HCT116 (cell line): ENCODE measurements at regions not wholly inside any gene's neighbourhood (a gene's known extent, or its start where the extent isn't known, plus 50 kb on each side); places are given as distances from the start of the nearest gene placed in this dataset.

Experiments used
- ATAC-seq: fragments of 200-7000 bp; cut with Tn5 transposase; 2 replicates; pipeline ENCODE4 v1.9.1; 2020; ENCODE audit warnings: mild to moderate bottlenecking, moderate library complexity
- BruUV-seq: library from RNA; stranded (reverse); fragments of 400-500 nt; replicated peaks from 2 replicates; lab custom pipeline; 2021; lab: Mats Ljungman, UMichigan
- CTCF ChIA-PET: fragments of 300-600 bp; sonication (Branson Sonifier 250); formaldehyde crosslinking; loops from one replicate; lab custom pipeline; 2021; ENCODE audit warnings: antibody characterized with exemption; lab: Charles Lee
- POLR2A ChIA-PET: fragments of 300-600, 350-600 bp; sonication (Branson Sonifier 250); formaldehyde crosslinking; loops from one replicate; lab custom pipeline; 2021; ENCODE audit warnings: antibody characterized with exemption; lab: Charles Lee
- RAD21 ChIA-PET, 2 experiments: fragments of 300-600 bp; sonication (Branson Sonifier 250); formaldehyde crosslinking; loops; one replicate each; lab custom pipeline; 2023; ENCODE audit warnings: low total read pairs in 2 of 2; ENCODE audit not compliant: uncharacterized antibody in 2 of 2, unreplicated experiment in 2 of 2, low non-redundant PET in 1 of 2; lab: Charles Lee
- DNase-seq: peaks from one replicate; pipeline ENCODE4 v3.0.0-alpha.2; 2010; ENCODE audit warnings: low read depth, low spot score
- H2AFZ ChIP-seq: fragments of 200-600 bp; shearing (Covaris generic), sonication (generic); 2 replicates; pipeline ENCODE4 v1.6.1; 2017; ENCODE audit warnings: low read depth, mixed run types, mixed read lengths, antibody characterized with exemption, low read length; ENCODE audit not compliant: poor library complexity, severe bottlenecking
- H3K27ac ChIP-seq: 2 replicates; pipeline ENCODE4 v1.5.1; 2012; ENCODE audit warnings: low read depth, low read length
- H3K27me3 ChIP-seq: fragments of 200-600 bp; sonication (generic); 2 replicates; pipeline ENCODE4 v1.6.1; 2016; ENCODE audit warnings: mixed run types, low read length, mixed read lengths; ENCODE audit not compliant: insufficient read depth
- H3K36me3 ChIP-seq, 2 experiments: fragments of 200-500 bp in 1 of 2; fragments of 200-600 bp in 1 of 2; sonication (Bioruptor generic) in 1 of 2; sonication (generic) in 1 of 2; 2 replicates each; pipeline versions ENCODE4 v1.5.1 to v1.6.1; 2014 to 2016; ENCODE audit warnings: low read length in 2 of 2, inconsistent platforms in 1 of 2, mixed read lengths in 1 of 2, mixed run types in 1 of 2; ENCODE audit not compliant: insufficient read depth in 2 of 2, control insufficient read depth in 1 of 2
- H3K4me1 ChIP-seq, 2 experiments: fragments of 200-600 bp in 1 of 2; sonication (generic) in 1 of 2; 2 replicates each; pipeline versions ENCODE4 v1.5.1 to v1.6.1; 2012 to 2017; ENCODE audit warnings: low read length in 2 of 2, inconsistent platforms in 1 of 2, mild to moderate bottlenecking in 1 of 2, mixed read lengths in 1 of 2, mixed run types in 1 of 2, moderate library complexity in 1 of 2; ENCODE audit not compliant: insufficient read depth in 2 of 2, control insufficient read depth in 1 of 2
- H3K4me2 ChIP-seq: fragments of 200-600 bp; sonication (generic); 2 replicates; pipeline ENCODE4 v1.6.1; 2017; ENCODE audit warnings: mixed run types, low read length, mixed read lengths
- H3K4me3 ChIP-seq, 2 experiments: fragments of 200-600 bp in 1 of 2; sonication (generic) in 1 of 2; replicated peaks in 1 of 2; 2 replicates each; pipeline ENCODE4 v1.5.1; 2011 to 2016; ENCODE audit warnings: low read length in 2 of 2, control low read depth in 1 of 2, low read depth in 1 of 2, mild to moderate bottlenecking in 1 of 2, mixed read lengths in 1 of 2, mixed run types in 1 of 2
- H3K79me2 ChIP-seq: fragments of 200-600 bp; sonication (generic); 2 replicates; pipeline ENCODE4 v1.6.1; 2017; ENCODE audit warnings: mild to moderate bottlenecking, mixed run types, low read length, moderate library complexity, mixed read lengths; ENCODE audit not compliant: insufficient read depth
- H3K9ac ChIP-seq: fragments of 200-600 bp; sonication (generic); 2 replicates; pipeline ENCODE4 v1.6.1; 2016; ENCODE audit warnings: low read length, mixed read lengths
- H3K9me2 ChIP-seq: fragments of 200-600 bp; sonication (generic), shearing (Covaris generic); 2 replicates; pipeline ENCODE4 v1.6.1; 2017; ENCODE audit warnings: mixed run types, mild to moderate bottlenecking, moderate library complexity; ENCODE audit not compliant: insufficient read depth
- H3K9me3 ChIP-seq, 2 experiments: fragments of 200-500 bp in 1 of 2; fragments of 200-600 bp in 1 of 2; sonication (Bioruptor generic) in 1 of 2; sonication (generic) in 1 of 2; 2 replicates each; pipeline ENCODE4 v1.6.1; 2014 to 2017; ENCODE audit warnings: low read length in 2 of 2, mixed read lengths in 2 of 2, inconsistent platforms in 1 of 2, low read depth in 1 of 2, mild to moderate bottlenecking in 1 of 2, mixed run types in 1 of 2, moderate library complexity in 1 of 2; ENCODE audit not compliant: control insufficient read depth in 1 of 2, insufficient read depth in 1 of 2
- H4K20me1 ChIP-seq: fragments of 200-600 bp; sonication (generic), shearing (Covaris generic); 2 replicates; pipeline ENCODE4 v1.6.1; 2017; ENCODE audit warnings: mixed run types, mild to moderate bottlenecking, moderate library complexity; ENCODE audit not compliant: insufficient read depth
- CBX3 ChIP-seq: IDR thresholded peaks from 2 replicates; pipeline ENCODE4 v1.6.1; 2012; ENCODE audit warnings: low read depth
- FOSL1 ChIP-seq: IDR thresholded peaks from 2 replicates; pipeline ENCODE4 v1.6.1; 2012; ENCODE audit warnings: low read depth
- JUND ChIP-seq: IDR thresholded peaks from 2 replicates; pipeline ENCODE4 v1.6.1; 2012
- SIN3A ChIP-seq: IDR thresholded peaks from 2 replicates; pipeline ENCODE4 v1.6.1; 2012; ENCODE audit warnings: low read depth
- SRF ChIP-seq: IDR thresholded peaks from 2 replicates; pipeline ENCODE4 v1.6.1; 2012; ENCODE audit warnings: low read depth
- YY1 ChIP-seq: IDR thresholded peaks from 2 replicates; pipeline ENCODE4 v1.6.1; 2011; ENCODE audit warnings: low read length, low read depth, moderate library complexity, mild to moderate bottlenecking; ENCODE audit not compliant: insufficient replicate concordance; ENCODE audit errors: extremely low read depth
- intact Hi-C: fragments of 100-400 bp; cut with micrococcal nuclease; formaldehyde crosslinking; loops from 2 replicates; pipeline ENCODE4 v1.10.0; 2022
- TF ChIP-seq, protein P1 (sequence below): IDR thresholded peaks from 2 replicates; pipeline ENCODE4 v1.6.1; 2012
- TF ChIP-seq, protein P2 (sequence below), 3 experiments: fragments of 200-600 bp in 1 of 3; sonication (generic) in 1 of 3; IDR thresholded peaks in 2 of 3; conservative IDR thresholded peaks in 1 of 3; 2 replicates each; pipeline ENCODE4 v1.5.1; 2012 to 2017; ENCODE audit warnings: low read depth in 2 of 3, low read length in 2 of 3, antibody characterized with exemption in 1 of 3, borderline replicate concordance in 1 of 3, control low read depth in 1 of 3, mild to moderate bottlenecking in 1 of 3, mixed read lengths in 1 of 3, mixed run types in 1 of 3, moderate library complexity in 1 of 3; ENCODE audit not compliant: insufficient read depth in 1 of 3
- TF ChIP-seq, protein P3 (sequence below): IDR thresholded peaks from 2 replicates; pipeline ENCODE4 v1.6.1; 2012
- TF ChIP-seq, protein P4 (sequence below): IDR thresholded peaks from 2 replicates; pipeline ENCODE4 v1.6.1; 2011; ENCODE audit warnings: mild to moderate bottlenecking, low read length, moderate library complexity; ENCODE audit not compliant: insufficient replicate concordance; ENCODE audit errors: extremely low read depth

DNA sequence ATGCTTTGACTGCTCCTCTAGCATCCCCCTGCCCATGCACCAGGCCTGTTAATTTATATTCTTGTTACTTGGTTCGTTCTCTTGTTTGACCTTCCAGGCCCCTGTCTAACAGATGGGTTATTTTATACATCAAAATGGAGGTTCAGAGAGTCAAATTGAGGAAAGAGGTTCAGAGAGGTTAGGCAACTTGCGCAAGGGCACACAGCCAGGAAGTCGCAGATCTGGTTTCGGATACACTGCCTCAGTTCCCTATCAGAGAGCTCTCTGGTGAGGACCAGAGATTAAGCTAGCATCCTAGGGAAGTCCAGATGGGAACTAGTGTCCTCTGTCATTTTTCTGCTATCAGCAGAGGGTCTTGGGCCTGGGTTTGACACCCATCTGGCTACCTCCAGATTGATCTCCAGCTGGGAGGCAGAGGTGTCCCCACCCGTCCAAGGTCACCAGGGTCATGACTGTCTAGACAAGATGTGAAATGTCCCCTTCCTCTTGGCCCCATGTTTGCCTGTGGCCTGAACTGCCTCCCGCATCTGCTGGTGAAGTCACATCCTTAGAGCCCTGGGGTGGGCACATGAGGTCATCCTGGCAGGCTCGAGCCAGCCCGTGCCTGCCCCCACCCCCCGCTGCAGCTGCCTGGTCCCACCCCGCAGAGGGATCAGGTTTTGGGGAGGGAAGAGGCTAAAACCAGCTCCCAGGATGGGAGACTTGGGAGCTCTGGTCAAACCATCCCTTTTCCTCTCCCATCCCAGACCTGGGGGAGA is 84.3 kb upstream of the NCOR2 start:
- ChIA-PET POLR2A (no interaction called here), RAD21 (interaction anchor here in 1 of 2 experiments (0.7 kb wide), 1 partner anchor 91 kb away, joined by 3 read pairs; no protein-coding TSS in a partner anchor), CTCF (no interaction called here)
- no peaks in the 10 kb centered on the region for H3K79me2 ChIP-seq
- H3K4me2 ChIP-seq = no peak overlapping the region
- H3K4me1 ChIP-seq = no peaks in the 10 kb centered on the region; a peak in 1 of 4 replicates
- DNase-seq (no peak), ATAC-seq (no peak)
- no TSS peak for BruUV-seq
- no peaks in the 10 kb centered on the region for H3K9me2 ChIP-seq
- no peaks in the 10 kb centered on the region for H3K27me3 ChIP-seq
- H3K9me3 ChIP-seq = peaks cover 4 to 13% of the 10 kb centered on the region in 2 experiments; a peak in 2 of 4 replicates
- H3K36me3 ChIP-seq = no peaks in the 10 kb centered on the region
- H2AFZ ChIP-seq = no peak overlapping the region
- H3K4me3 ChIP-seq = no peak overlapping the region
- H3K9ac ChIP-seq = no peak overlapping the region
- intact Hi-C loops = no loop called here
- H4K20me1 ChIP-seq = no peaks in the 10 kb centered on the region
- TF ChIP-seq, protein P1, sequence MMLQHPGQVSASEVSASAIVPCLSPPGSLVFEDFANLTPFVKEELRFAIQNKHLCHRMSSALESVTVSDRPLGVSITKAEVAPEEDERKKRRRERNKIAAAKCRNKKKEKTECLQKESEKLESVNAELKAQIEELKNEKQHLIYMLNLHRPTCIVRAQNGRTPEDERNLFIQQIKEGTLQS = no peak
- 0 out of 2 replicates have a peak, but pooled peaks have one; percentile 14 for TF ChIP-seq CBX3
- TF ChIP-seq FOSL1 = no peak
- TF ChIP-seq, protein P2, sequence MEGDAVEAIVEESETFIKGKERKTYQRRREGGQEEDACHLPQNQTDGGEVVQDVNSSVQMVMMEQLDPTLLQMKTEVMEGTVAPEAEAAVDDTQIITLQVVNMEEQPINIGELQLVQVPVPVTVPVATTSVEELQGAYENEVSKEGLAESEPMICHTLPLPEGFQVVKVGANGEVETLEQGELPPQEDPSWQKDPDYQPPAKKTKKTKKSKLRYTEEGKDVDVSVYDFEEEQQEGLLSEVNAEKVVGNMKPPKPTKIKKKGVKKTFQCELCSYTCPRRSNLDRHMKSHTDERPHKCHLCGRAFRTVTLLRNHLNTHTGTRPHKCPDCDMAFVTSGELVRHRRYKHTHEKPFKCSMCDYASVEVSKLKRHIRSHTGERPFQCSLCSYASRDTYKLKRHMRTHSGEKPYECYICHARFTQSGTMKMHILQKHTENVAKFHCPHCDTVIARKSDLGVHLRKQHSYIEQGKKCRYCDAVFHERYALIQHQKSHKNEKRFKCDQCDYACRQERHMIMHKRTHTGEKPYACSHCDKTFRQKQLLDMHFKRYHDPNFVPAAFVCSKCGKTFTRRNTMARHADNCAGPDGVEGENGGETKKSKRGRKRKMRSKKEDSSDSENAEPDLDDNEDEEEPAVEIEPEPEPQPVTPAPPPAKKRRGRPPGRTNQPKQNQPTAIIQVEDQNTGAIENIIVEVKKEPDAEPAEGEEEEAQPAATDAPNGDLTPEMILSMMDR (IDR thresholded peaks at IDR 0.05 in 2 of 3, conservative IDR thresholded peaks at IDR 0.05 in 1 of 3; ENCODE audit: borderline replicate concordance in 1 of 3, insufficient read depth in 1 of 3, low read depth in 2 of 3, low read length in 2 of 3) = no peak
- H3K27ac ChIP-seq = no peak overlapping the region

DNA sequence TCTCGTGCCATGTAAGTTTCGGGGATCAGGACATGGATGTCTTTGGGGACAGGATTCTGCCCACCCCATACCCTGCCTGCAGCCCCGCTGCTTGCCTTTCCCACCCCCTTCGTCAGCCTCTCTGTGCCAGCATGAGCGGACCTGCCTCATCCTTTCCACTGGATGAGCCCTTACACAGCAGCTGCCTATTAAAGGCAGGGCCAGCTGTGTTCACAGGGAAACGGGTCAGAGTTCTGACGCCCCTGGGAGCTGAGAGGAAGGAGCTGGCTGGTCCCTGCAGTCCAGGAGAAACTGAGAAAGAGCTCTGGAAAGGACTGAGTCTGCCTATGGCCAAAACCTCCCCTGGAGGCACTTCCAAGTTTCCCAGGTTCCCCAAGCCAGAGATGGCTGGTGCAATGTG is 83.5 kb upstream of the NCOR2 start:
- intact Hi-C loops = no loop called here
- RAD21 ChIA-PET = interaction anchor here in 1 of 2 experiments (0.7 kb wide), 1 partner anchor 91 kb away, joined by 3 read pairs; no protein-coding TSS in a partner anchor
- TF ChIP-seq CBX3 = no peak
- TF ChIP-seq, protein P3, sequence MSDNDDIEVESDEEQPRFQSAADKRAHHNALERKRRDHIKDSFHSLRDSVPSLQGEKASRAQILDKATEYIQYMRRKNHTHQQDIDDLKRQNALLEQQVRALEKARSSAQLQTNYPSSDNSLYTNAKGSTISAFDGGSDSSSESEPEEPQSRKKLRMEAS = no peak
- TF ChIP-seq JUND = no peak
- TF ChIP-seq, protein P1 = no peak
- TF ChIP-seq SIN3A = no peak
- TF ChIP-seq SRF = no peak
- TF ChIP-seq, protein P4, sequence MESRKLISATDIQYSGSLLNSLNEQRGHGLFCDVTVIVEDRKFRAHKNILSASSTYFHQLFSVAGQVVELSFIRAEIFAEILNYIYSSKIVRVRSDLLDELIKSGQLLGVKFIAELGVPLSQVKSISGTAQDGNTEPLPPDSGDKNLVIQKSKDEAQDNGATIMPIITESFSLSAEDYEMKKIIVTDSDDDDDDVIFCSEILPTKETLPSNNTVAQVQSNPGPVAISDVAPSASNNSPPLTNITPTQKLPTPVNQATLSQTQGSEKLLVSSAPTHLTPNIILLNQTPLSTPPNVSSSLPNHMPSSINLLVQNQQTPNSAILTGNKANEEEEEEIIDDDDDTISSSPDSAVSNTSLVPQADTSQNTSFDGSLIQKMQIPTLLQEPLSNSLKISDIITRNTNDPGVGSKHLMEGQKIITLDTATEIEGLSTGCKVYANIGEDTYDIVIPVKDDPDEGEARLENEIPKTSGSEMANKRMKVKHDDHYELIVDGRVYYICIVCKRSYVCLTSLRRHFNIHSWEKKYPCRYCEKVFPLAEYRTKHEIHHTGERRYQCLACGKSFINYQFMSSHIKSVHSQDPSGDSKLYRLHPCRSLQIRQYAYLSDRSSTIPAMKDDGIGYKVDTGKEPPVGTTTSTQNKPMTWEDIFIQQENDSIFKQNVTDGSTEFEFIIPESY = no peak
- no peak for TF ChIP-seq YY1

More for the DNA sequence above, 83.5 kb upstream of the NCOR2 start:
- H3K4me3 ChIP-seq = no peak overlapping the region
- BruUV-seq = no TSS peak
- no peak overlapping the region for H3K4me2 ChIP-seq
- no peaks in the 10 kb centered on the region for H3K27me3 ChIP-seq
- no peaks in the 10 kb centered on the region for H3K36me3 ChIP-seq
- H2AFZ ChIP-seq = no peak overlapping the region
- H3K9me2 ChIP-seq = no peaks in the 10 kb centered on the region
- no peaks in the 10 kb centered on the region for H4K20me1 ChIP-seq
- ATAC-seq = no peak
- H3K9ac ChIP-seq = no peak overlapping the region
- ChIA-PET CTCF (no interaction called here), POLR2A (no interaction called here)
- no peak for DNase-seq
- no peaks in the 10 kb centered on the region; a peak in 1 of 4 replicates for H3K4me1 ChIP-seq
- H3K27ac ChIP-seq = no peak overlapping the region
- no peaks in the 10 kb centered on the region for H3K79me2 ChIP-seq
- peaks cover 4 to 13% of the 10 kb centered on the region in 2 experiments; a peak in 2 of 4 replicates for H3K9me3 ChIP-seq
